ENCODE measurements at regions not wholly inside any gene's neighbourhood (a gene's known extent, or its start where the extent isn't known, plus 50 kb on each side); places are given as distances from the start of the nearest gene placed in this dataset.

GRCh38 chr12:3929875-3930615, 56.8 kb upstream of the PARP11 start:
- H3K9me3 ChIP-seq (replicated peaks; ENCODE audit: control insufficient read depth, insufficient read depth, low read length): no peaks in the 10 kb centered on the region
- no peak for FAIRE-seq
- DNase-seq (ENCODE audit: low read depth, low spot score): no peak
- H3K9ac ChIP-seq (replicated peaks; ENCODE audit: extremely low read depth, insufficient read depth, low read length): no peak overlapping the region
- POLR2A ChIA-PET: no interaction called here
- H3K27ac ChIP-seq (ENCODE audit: insufficient read depth, low read depth, low read length): no peak overlapping the region
- H3K4me3 ChIP-seq (replicated peaks in 1 of 3; ENCODE audit: insufficient read depth in 1 of 3, low read depth in 1 of 3, low read length in 3 of 3): no peak overlapping the region
- H3K4me2 ChIP-seq (ENCODE audit: insufficient read depth, low read length): no peak overlapping the region
- no peak overlapping the region for H2AFZ ChIP-seq (ENCODE audit: low read depth, low read length)
- no peaks in the 10 kb centered on the region for H3K36me3 ChIP-seq (ENCODE audit: control insufficient read depth in 2 of 2, extremely low read depth in 1 of 2, insufficient read depth in 2 of 2, low read length in 2 of 2)
- no peaks in the 10 kb centered on the region for H3K4me1 ChIP-seq (ENCODE audit: control insufficient read depth, extremely low read depth, insufficient read depth, low read length)
- intact Hi-C loops (cut with micrococcal nuclease): no loop called here
- no peaks in the 10 kb centered on the region for H4K20me1 ChIP-seq (replicated peaks; ENCODE audit: control insufficient read depth, extremely low read depth, insufficient read depth, low read length)
- CTCF ChIA-PET: interaction anchor here (0.8 to 0.9 kb wide), 2 partner anchors 11 to 347 kb away, joined by 3 read pairs; no protein-coding TSS in a partner anchor
- no peaks in the 10 kb centered on the region for H3K79me2 ChIP-seq (ENCODE audit: control insufficient read depth, insufficient read depth, low read length)
- TF ChIP-seq POLR2AphosphoS5 (IDR thresholded peaks at IDR 0.05; ENCODE audit: insufficient read depth, low read depth, low read length) (no peak), JUN (IDR thresholded peaks at IDR 0.05; ENCODE audit: borderline replicate concordance, insufficient read depth, insufficient read length, low read depth) (no peak), FOS (IDR thresholded peaks at IDR 0.05; ENCODE audit: borderline replicate concordance, insufficient read depth, low read length) (no peak), POLR2A (IDR thresholded peaks at IDR 0.05; ENCODE audit: low read depth, low read length) (no peak), CTCF (IDR thresholded peaks at IDR 0.05; ENCODE audit: extremely low read depth in 1 of 2, insufficient read depth in 1 of 2, low read depth in 1 of 2, low read length in 2 of 2) (no peak), MYC (IDR thresholded peaks at IDR 0.05; ENCODE audit: low read depth, low read length) (no peak), GATA2 (IDR thresholded peaks at IDR 0.05; ENCODE audit: insufficient read depth, insufficient read length, low read depth, low read length) (no peak), EZH2 (IDR thresholded peaks at IDR 0.05; ENCODE audit: borderline replicate concordance, low read depth, low read length, severe bottlenecking) (no peak), MAX (IDR thresholded peaks at IDR 0.05; ENCODE audit: insufficient read depth, insufficient read length) (no peak)
- BruUV-seq (replicated peaks): no TSS peak
- H3K27me3 ChIP-seq (ENCODE audit: control insufficient read depth in 2 of 2, insufficient read depth in 2 of 2, low read length in 2 of 2): no peaks in the 10 kb centered on the region
- H3K9me1 ChIP-seq (replicated peaks; ENCODE audit: control insufficient read depth, extremely low read depth, insufficient read depth, low read length): no peaks in the 10 kb centered on the region
- dilution Hi-C loops (cut with MboI; ENCODE audit: extremely low pct_ligation_motif_present, low sequenced_read_pairs): no loop called here

Data from endothelial cell of umbilical vein (primary cell).